ENCODE measurements at regions not wholly inside any gene's neighbourhood (a gene's known extent, or its start where the extent isn't known, plus 50 kb on each side); places are given as distances from the start of the nearest gene placed in this dataset.

- no peak for TF ChIP-seq MGA (IDR thresholded peaks at IDR 0.05)
- no peak for TF ChIP-seq ZNF318 (IDR thresholded peaks at IDR 0.05; ENCODE audit: borderline replicate concordance in 1 of 2, low read depth in 1 of 2)
- peak in 1 of 2 experiments; percentile 83; a peak in 1 of 4 replicates for TF ChIP-seq KDM1A (IDR thresholded peaks at IDR 0.05)
- no peak for TF ChIP-seq ZNF274 (IDR thresholded peaks at IDR 0.05; ENCODE audit: borderline replicate concordance, low read depth, low read length)
- no peak for TF ChIP-seq MBD2 (IDR thresholded peaks at IDR 0.05; ENCODE audit: borderline replicate concordance, low read depth)
- TF ChIP-seq PHF20 (IDR thresholded peaks at IDR 0.05; ENCODE audit: partially characterized antibody): peak; percentile 66
These were observed 353.0 kb downstream of the EDEM1 start (continued) for GRCh38 chr3:5540532-5540931.
